MM.1S (cell line): ENCODE measurements at regions not wholly inside any gene's neighbourhood (a gene's known extent, or its start where the extent isn't known, plus 50 kb on each side); places are given as distances from the start of the nearest gene placed in this dataset.

ENCODE experiments used
- DNase-seq: peaks from one replicate; pipeline ENCODE4 v3.0.0-alpha.2; 2015
- H2AFZ ChIP-seq: fragments of 300-600 bp; sonication (generic); 2 replicates; pipeline ENCODE4 v1.6.0; 2016; ENCODE audit warnings: antibody characterized with exemption, low read length
- H3F3A ChIP-seq: fragments of 300-600 bp; sonication (generic); 2 replicates; pipeline ENCODE4 v1.6.1; 2016; ENCODE audit warnings: mild to moderate bottlenecking, antibody characterized with exemption, low read length, moderate library complexity, mixed read lengths; ENCODE audit not compliant: insufficient read depth
- H3K27ac ChIP-seq: fragments of 300-600 bp; sonication (generic); 2 replicates; pipeline ENCODE4 v1.5.1; 2016; ENCODE audit warnings: mild to moderate bottlenecking, low read length
- H3K27me3 ChIP-seq: fragments of 300-600 bp; sonication (generic); replicated peaks from 2 replicates; pipeline ENCODE4 v1.6.0; 2016; ENCODE audit warnings: low read length; ENCODE audit not compliant: insufficient read depth
- H3K36me3 ChIP-seq: fragments of 300-600 bp; sonication (generic); replicated peaks from 2 replicates; pipeline ENCODE4 v1.6.1; 2016; ENCODE audit warnings: mild to moderate bottlenecking, low read length, mixed read lengths; ENCODE audit not compliant: insufficient read depth
- H3K4me1 ChIP-seq: fragments of 300-600 bp; sonication (generic); 2 replicates; pipeline ENCODE4 v1.6.1; 2016; ENCODE audit warnings: low read length, mixed read lengths
- H3K4me2 ChIP-seq: fragments of 300-600 bp; sonication (generic); 2 replicates; pipeline ENCODE4 v1.6.0; 2016; ENCODE audit warnings: low read depth, low read length
- H3K4me3 ChIP-seq: fragments of 300-600 bp; sonication (generic); 2 replicates; pipeline ENCODE4 v1.5.1; 2016; ENCODE audit warnings: low read length, mixed read lengths
- H3K79me2 ChIP-seq: fragments of 300-600 bp; sonication (generic); 2 replicates; pipeline ENCODE4 v1.6.1; 2016; ENCODE audit warnings: mixed run types, low read length, mixed read lengths
- H3K9ac ChIP-seq: fragments of 300-600 bp; sonication (generic); 2 replicates; pipeline ENCODE4 v1.6.1; 2016; ENCODE audit warnings: low read length, mixed read lengths
- H3K9me2 ChIP-seq: fragments of 300-600 bp; sonication (generic); replicated peaks from 2 replicates; pipeline ENCODE4 v1.6.1; 2016; ENCODE audit warnings: mild to moderate bottlenecking, low read length, mixed read lengths; ENCODE audit not compliant: insufficient read depth
- H3K9me3 ChIP-seq: fragments of 300-600 bp; sonication (generic); replicated peaks from 2 replicates; pipeline ENCODE4 v1.6.1; 2016; ENCODE audit warnings: mild to moderate bottlenecking, low read length, mixed read lengths; ENCODE audit not compliant: insufficient read depth
- H4K20me1 ChIP-seq: fragments of 300-600 bp; sonication (generic); 2 replicates; pipeline ENCODE4 v1.6.1; 2016; ENCODE audit warnings: mild to moderate bottlenecking, low read length, moderate library complexity, mixed read lengths; ENCODE audit not compliant: insufficient read depth
- EZH2 ChIP-seq: fragments of 300-600 bp; sonication (generic); optimal IDR thresholded peaks from 2 replicates; pipeline ENCODE3; 2017; ENCODE audit warnings: low read depth, mild to moderate bottlenecking, antibody characterized with exemption, low read length, mixed read lengths
- EZH2phosphoT487 ChIP-seq: fragments of 300-600 bp; sonication (generic); IDR thresholded peaks from 2 replicates; pipeline ENCODE4 v1.6.1; 2018; ENCODE audit warnings: antibody characterized with exemption, low read length
- TF ChIP-seq, protein P1 (sequence below): fragments of 300-600 bp; sonication (generic); IDR thresholded peaks from 2 replicates; pipeline ENCODE4 v1.5.1; 2016; ENCODE audit warnings: antibody characterized with exemption, low read length, mixed read lengths

DNA sequence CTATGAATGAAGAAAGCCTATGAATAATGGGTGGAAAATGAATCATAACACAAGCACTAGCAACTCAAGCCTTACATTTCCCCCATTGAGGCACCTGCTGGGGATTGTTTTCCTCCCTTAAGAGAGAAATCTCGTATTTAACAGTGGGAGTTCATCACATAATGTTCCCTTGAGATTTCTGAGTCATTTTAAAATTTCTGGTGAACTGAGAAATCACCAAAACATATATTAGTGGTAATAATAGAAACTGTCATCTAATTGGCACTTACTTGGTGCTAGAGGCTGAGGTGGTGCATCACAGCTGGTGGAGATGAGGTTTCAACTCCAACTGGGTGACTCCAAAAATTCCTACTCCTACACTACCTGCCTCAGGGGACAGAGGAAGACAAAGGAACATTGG, 561.3 kb upstream of the LCORL start:
- no peak overlapping the region for H3K9ac ChIP-seq
- no peaks in the 10 kb centered on the region for H3K9me3 ChIP-seq
- no peak overlapping the region for H3K4me3 ChIP-seq
- no peak for DNase-seq
- H3K4me2 ChIP-seq = no peak overlapping the region
- H3K36me3 ChIP-seq = no peaks in the 10 kb centered on the region
- no peak overlapping the region for H2AFZ ChIP-seq
- H3K27me3 ChIP-seq = no peaks in the 10 kb centered on the region
- no peaks in the 10 kb centered on the region for H4K20me1 ChIP-seq
- no peaks in the 10 kb centered on the region for H3K79me2 ChIP-seq
- no peaks in the 10 kb centered on the region for H3F3A ChIP-seq
- TF ChIP-seq, protein P1, sequence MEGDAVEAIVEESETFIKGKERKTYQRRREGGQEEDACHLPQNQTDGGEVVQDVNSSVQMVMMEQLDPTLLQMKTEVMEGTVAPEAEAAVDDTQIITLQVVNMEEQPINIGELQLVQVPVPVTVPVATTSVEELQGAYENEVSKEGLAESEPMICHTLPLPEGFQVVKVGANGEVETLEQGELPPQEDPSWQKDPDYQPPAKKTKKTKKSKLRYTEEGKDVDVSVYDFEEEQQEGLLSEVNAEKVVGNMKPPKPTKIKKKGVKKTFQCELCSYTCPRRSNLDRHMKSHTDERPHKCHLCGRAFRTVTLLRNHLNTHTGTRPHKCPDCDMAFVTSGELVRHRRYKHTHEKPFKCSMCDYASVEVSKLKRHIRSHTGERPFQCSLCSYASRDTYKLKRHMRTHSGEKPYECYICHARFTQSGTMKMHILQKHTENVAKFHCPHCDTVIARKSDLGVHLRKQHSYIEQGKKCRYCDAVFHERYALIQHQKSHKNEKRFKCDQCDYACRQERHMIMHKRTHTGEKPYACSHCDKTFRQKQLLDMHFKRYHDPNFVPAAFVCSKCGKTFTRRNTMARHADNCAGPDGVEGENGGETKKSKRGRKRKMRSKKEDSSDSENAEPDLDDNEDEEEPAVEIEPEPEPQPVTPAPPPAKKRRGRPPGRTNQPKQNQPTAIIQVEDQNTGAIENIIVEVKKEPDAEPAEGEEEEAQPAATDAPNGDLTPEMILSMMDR = no peak
- TF ChIP-seq EZH2 (no peak), EZH2phosphoT487 (no peak)
- H3K4me1 ChIP-seq = no peaks in the 10 kb centered on the region
- H3K9me2 ChIP-seq = no peaks in the 10 kb centered on the region
- H3K27ac ChIP-seq = no peak overlapping the region

- Histone ChIP-seq H3K9me2 (no peaks in the 10 kb centered on the region), H3K27me3 (no peaks in the 10 kb centered on the region), H3K27ac (no peak overlapping the region), H3K9ac (no peak overlapping the region), H3K36me3 (no peaks in the 10 kb centered on the region), H4K20me1 (no peaks in the 10 kb centered on the region), H3K9me3 (no peaks in the 10 kb centered on the region), H2AFZ (no peak overlapping the region), H3K79me2 (no peaks in the 10 kb centered on the region), H3K4me2 (no peak overlapping the region), H3F3A (no peaks in the 10 kb centered on the region), H3K4me3 (no peak overlapping the region), H3K4me1 (no peaks in the 10 kb centered on the region)
- TF ChIP-seq EZH2phosphoT487 (no peak), EZH2 (no peak)
- TF ChIP-seq, protein P1 = no peak
- no peak for DNase-seq
Observed at GRCh38 chr4:18578307-18578706, 556.8 kb upstream of the LCORL start.

GRCh38 chr4:18572481-18572880, 550.9 kb upstream of the LCORL start:
- Histone ChIP-seq H3K4me3 (no peak overlapping the region), H3K27me3 (no peaks in the 10 kb centered on the region), H3K36me3 (no peaks in the 10 kb centered on the region), H3K79me2 (no peaks in the 10 kb centered on the region), H3K9me3 (no peaks in the 10 kb centered on the region), H3F3A (no peaks in the 10 kb centered on the region), H3K4me2 (no peak overlapping the region), H4K20me1 (no peaks in the 10 kb centered on the region), H2AFZ (no peak overlapping the region), H3K4me1 (no peaks in the 10 kb centered on the region), H3K27ac (no peak overlapping the region), H3K9ac (no peak overlapping the region), H3K9me2 (no peaks in the 10 kb centered on the region)
- TF ChIP-seq EZH2 = no peak
- TF ChIP-seq, protein P1 = no peak
- TF ChIP-seq EZH2phosphoT487 = no peak
- DNase-seq = no peak
